ENCODE measurements at regions not wholly inside any gene's neighbourhood (a gene's known extent, or its start where the extent isn't known, plus 50 kb on each side); places are given as distances from the start of the nearest gene placed in this dataset.

DNA sequence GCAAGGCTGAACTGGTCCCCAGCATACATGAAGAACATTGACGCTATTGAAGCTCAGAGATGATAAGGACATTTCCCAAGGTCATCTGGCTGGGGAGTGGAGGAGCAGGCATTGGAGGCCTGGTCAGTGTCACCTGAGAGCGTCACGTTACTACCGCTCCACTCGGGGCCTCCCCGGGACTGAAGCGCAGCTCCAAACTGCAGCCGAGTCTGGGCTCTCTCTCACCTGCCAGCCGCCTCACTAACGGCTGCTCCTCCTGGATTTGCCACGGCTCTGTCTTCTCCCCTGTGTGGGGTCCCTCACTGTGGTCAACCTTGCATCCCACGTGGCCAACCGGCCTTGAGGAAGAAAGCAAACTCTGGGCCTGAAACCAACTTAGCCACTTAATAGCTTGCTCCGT lies 111.3 kb downstream of the ADSS2 start:
- no peak for TF ChIP-seq CTCF (IDR thresholded peaks at IDR 0.05)
- no peak for TF ChIP-seq TCF7L2 (IDR thresholded peaks at IDR 0.05; ENCODE audit: low read depth, low read length)
- TF ChIP-seq POLR2AphosphoS5 (IDR thresholded peaks at IDR 0.05; ENCODE audit: low read depth, low read length), result no peak
- TF ChIP-seq, protein P1, sequence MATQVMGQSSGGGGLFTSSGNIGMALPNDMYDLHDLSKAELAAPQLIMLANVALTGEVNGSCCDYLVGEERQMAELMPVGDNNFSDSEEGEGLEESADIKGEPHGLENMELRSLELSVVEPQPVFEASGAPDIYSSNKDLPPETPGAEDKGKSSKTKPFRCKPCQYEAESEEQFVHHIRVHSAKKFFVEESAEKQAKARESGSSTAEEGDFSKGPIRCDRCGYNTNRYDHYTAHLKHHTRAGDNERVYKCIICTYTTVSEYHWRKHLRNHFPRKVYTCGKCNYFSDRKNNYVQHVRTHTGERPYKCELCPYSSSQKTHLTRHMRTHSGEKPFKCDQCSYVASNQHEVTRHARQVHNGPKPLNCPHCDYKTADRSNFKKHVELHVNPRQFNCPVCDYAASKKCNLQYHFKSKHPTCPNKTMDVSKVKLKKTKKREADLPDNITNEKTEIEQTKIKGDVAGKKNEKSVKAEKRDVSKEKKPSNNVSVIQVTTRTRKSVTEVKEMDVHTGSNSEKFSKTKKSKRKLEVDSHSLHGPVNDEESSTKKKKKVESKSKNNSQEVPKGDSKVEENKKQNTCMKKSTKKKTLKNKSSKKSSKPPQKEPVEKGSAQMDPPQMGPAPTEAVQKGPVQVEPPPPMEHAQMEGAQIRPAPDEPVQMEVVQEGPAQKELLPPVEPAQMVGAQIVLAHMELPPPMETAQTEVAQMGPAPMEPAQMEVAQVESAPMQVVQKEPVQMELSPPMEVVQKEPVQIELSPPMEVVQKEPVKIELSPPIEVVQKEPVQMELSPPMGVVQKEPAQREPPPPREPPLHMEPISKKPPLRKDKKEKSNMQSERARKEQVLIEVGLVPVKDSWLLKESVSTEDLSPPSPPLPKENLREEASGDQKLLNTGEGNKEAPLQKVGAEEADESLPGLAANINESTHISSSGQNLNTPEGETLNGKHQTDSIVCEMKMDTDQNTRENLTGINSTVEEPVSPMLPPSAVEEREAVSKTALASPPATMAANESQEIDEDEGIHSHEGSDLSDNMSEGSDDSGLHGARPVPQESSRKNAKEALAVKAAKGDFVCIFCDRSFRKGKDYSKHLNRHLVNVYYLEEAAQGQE (IDR thresholded peaks at IDR 0.05; ENCODE audit: insufficient read depth in 1 of 2, low read depth in 2 of 2, low read length in 1 of 2), result no peak
- no peak for TF ChIP-seq SIN3A (IDR thresholded peaks at IDR 0.05; ENCODE audit: borderline replicate concordance, insufficient read depth, low read depth, low read length)

Measured in Panc1 (cell line).